ENCODE measurements at regions not wholly inside any gene's neighbourhood (a gene's known extent, or its start where the extent isn't known, plus 50 kb on each side); places are given as distances from the start of the nearest gene placed in this dataset.

GRCh38 chr6:3524456-3524855, 67.6 kb upstream of the SLC22A23 start:
- TF ChIP-seq EP300 (IDR thresholded peaks at IDR 0.05) (no peak), CTCF (IDR thresholded peaks at IDR 0.05) (no peak), POLR2A (IDR thresholded peaks at IDR 0.05) (no peak), POLR2AphosphoS5 (IDR thresholded peaks at IDR 0.05) (no peak)
- Histone ChIP-seq H3K36me3 (no peaks in the 10 kb centered on the region), H3K27me3 (no peaks in the 10 kb centered on the region), H3K27ac (no peak overlapping the region), H3K9me3 (peaks cover 0 to 3% (median 0%) of the 10 kb centered on the region in 4 donors), H3K4me3 (no peak overlapping the region), H3K4me1 (no peaks in the 10 kb centered on the region)
- ATAC-seq (ENCODE audit: low FRiP score in 2 of 2), result no peak
- no peak for DNase-seq
- WGBS, 2 donors, result 76 to 90% methylated on average over 2 of the region's 2 CpGs

- Histone ChIP-seq H3K36me3 (no peaks in the 10 kb centered on the region), H3K27me3 (no peaks in the 10 kb centered on the region), H3K4me1 (no peaks in the 10 kb centered on the region), H3K4me3 (no peak overlapping the region), H3K9me3 (peaks cover 0 to 3% (median 0%) of the 10 kb centered on the region in 4 donors), H3K27ac (no peak overlapping the region)
- WGBS, 2 donors, result 90 to 93% methylated on average over 7 of the region's 7 CpGs
- TF ChIP-seq POLR2AphosphoS5 (IDR thresholded peaks at IDR 0.05), result no peak
- no peak for TF ChIP-seq POLR2A (IDR thresholded peaks at IDR 0.05)
- DNase-seq, result no peak
- no peak for ATAC-seq (ENCODE audit: low FRiP score in 2 of 2)
Measured at GRCh38 chr6:3523966-3524365, 67.1 kb upstream of the SLC22A23 start.

GRCh38 chr6:3523271-3523670, 66.4 kb upstream of the SLC22A23 start:
- no peak overlapping the region for H3K4me3 ChIP-seq
- no peak for ATAC-seq (ENCODE audit: low FRiP score in 2 of 2)
- H3K4me1 ChIP-seq, result no peaks in the 10 kb centered on the region
- no peaks in the 10 kb centered on the region for H3K27me3 ChIP-seq
- no peak for DNase-seq
- 64 to 73% methylated on average over 5 of the region's 5 CpGs for WGBS, 2 donors
- peaks cover 0 to 3% (median 0%) of the 10 kb centered on the region in 4 donors for H3K9me3 ChIP-seq
- no peak overlapping the region for H3K27ac ChIP-seq
- no peaks in the 10 kb centered on the region for H3K36me3 ChIP-seq
- TF ChIP-seq POLR2AphosphoS5 (IDR thresholded peaks at IDR 0.05) (no peak), EP300 (IDR thresholded peaks at IDR 0.05) (no peak), POLR2A (IDR thresholded peaks at IDR 0.05) (no peak), CTCF (IDR thresholded peaks at IDR 0.05) (no peak)

- Histone ChIP-seq H3K9me3 (peaks cover 0 to 3% (median 0%) of the 10 kb centered on the region in 4 donors), H3K4me1 (no peaks in the 10 kb centered on the region), H3K27me3 (no peaks in the 10 kb centered on the region), H3K4me3 (no peak overlapping the region), H3K27ac (no peak overlapping the region), H3K36me3 (no peaks in the 10 kb centered on the region)
- no peak for DNase-seq
- WGBS, 2 donors, result 51 to 69% methylated on average over 7 of the region's 7 CpGs
- no peak for ATAC-seq (ENCODE audit: low FRiP score in 2 of 2)
- TF ChIP-seq EP300 (IDR thresholded peaks at IDR 0.05), result no peak
- TF ChIP-seq CTCF (IDR thresholded peaks at IDR 0.05), result no peak
- no peak for TF ChIP-seq POLR2AphosphoS5 (IDR thresholded peaks at IDR 0.05)
- no peak for TF ChIP-seq POLR2A (IDR thresholded peaks at IDR 0.05)
Measured at GRCh38 chr6:3522561-3523260, 65.9 kb upstream of the SLC22A23 start.

- TF ChIP-seq EP300 (IDR thresholded peaks at IDR 0.05), result no peak
- no peak for TF ChIP-seq CTCF (IDR thresholded peaks at IDR 0.05)
- no peak for TF ChIP-seq POLR2A (IDR thresholded peaks at IDR 0.05)
- no peak for TF ChIP-seq POLR2AphosphoS5 (IDR thresholded peaks at IDR 0.05)
- H3K9me3 ChIP-seq, result peaks cover 0 to 3% (median 0%) of the 10 kb centered on the region in 4 donors
- no peaks in the 10 kb centered on the region for H3K4me1 ChIP-seq
- H3K27ac ChIP-seq, result no peak overlapping the region
- DNase-seq, result no peak
- no peaks in the 10 kb centered on the region for H3K36me3 ChIP-seq
- no peak for ATAC-seq (ENCODE audit: low FRiP score in 2 of 2)
- WGBS, 2 donors, result 85 to 87% methylated on average over 10 of the region's 10 CpGs
- no peak overlapping the region for H3K4me3 ChIP-seq
- no peaks in the 10 kb centered on the region for H3K27me3 ChIP-seq
Measured at GRCh38 chr6:3520281-3521230, 63.7 kb upstream of the SLC22A23 start.

Measured in upper lobe of left lung (tissue), 6 donors.